Vagina (tissue), 2 donors: ENCODE measurements at regions not wholly inside any gene's neighbourhood (a gene's known extent, or its start where the extent isn't known, plus 50 kb on each side); places are given as distances from the start of the nearest gene placed in this dataset.

ENCODE experiments used
- CTCF ChIP-seq, 3 experiments: fragments of 450-650 bp in 2 of 3; fragments of 200-600 bp in 1 of 3; sonication (generic) in 1 of 3; IDR thresholded peaks; one replicate each; pipeline ENCODE4 v1.5.1; 2017 to 2019; ENCODE audit warnings: antibody characterized with exemption in 3 of 3, mild to moderate bottlenecking in 2 of 3, moderate library complexity in 2 of 3
- POLR2A ChIP-seq, 2 donors: fragments of 450-650 bp; IDR thresholded peaks; one replicate each; pipeline ENCODE4 v1.6.1; 2017; ENCODE audit warnings: antibody characterized with exemption in 2 of 2, mild to moderate bottlenecking in 2 of 2, moderate library complexity in 2 of 2
- POLR2AphosphoS5 ChIP-seq, 2 donors: sonication (generic); formaldehyde crosslinking; IDR thresholded peaks; one replicate each; pipeline ENCODE4 v1.9.0; 2017; ENCODE audit warnings: antibody characterized with exemption in 2 of 2, mild to moderate bottlenecking in 2 of 2, low read depth in 1 of 2; ENCODE audit not compliant: insufficient read depth in 1 of 2

GRCh38 chr1:96236156-96236739 is 485.3 kb upstream of the PTBP2 start:
- TF ChIP-seq POLR2AphosphoS5 (IDR thresholded peaks at IDR 0.05; ENCODE audit: insufficient read depth in 1 of 2, low read depth in 1 of 2) (no peak), CTCF (IDR thresholded peaks at IDR 0.05) (peak; percentile 31 to 60 (median 59)), POLR2A (IDR thresholded peaks at IDR 0.05) (no peak)
